ENCODE measurements at regions not wholly inside any gene's neighbourhood (a gene's known extent, or its start where the extent isn't known, plus 50 kb on each side); places are given as distances from the start of the nearest gene placed in this dataset.

- intact Hi-C loops (cut with micrococcal nuclease): no loop called here
- Histone ChIP-seq H3K4me1 (ENCODE audit: control insufficient read depth, insufficient read depth, low read length) (no peaks in the 10 kb centered on the region), H3K27me3 (ENCODE audit: control insufficient read depth, insufficient read depth, low read length) (no peaks in the 10 kb centered on the region), H3K4me3 (ENCODE audit: low read length) (no peak overlapping the region), H3K27ac (ENCODE audit: low read length) (no peak overlapping the region), H3K9me3 (ENCODE audit: control insufficient read depth, insufficient read depth, low read length) (no peaks in the 10 kb centered on the region), H3K36me3 (ENCODE audit: control insufficient read depth, insufficient read depth, low read length) (no peaks in the 10 kb centered on the region)
- no peak overlapping the region for H3K27ac Mint-ChIP-seq
- WGBS (ENCODE audit: insufficient coverage): 87% methylated on average over 20 of the region's 20 CpGs
- TF ChIP-seq, protein P1, sequence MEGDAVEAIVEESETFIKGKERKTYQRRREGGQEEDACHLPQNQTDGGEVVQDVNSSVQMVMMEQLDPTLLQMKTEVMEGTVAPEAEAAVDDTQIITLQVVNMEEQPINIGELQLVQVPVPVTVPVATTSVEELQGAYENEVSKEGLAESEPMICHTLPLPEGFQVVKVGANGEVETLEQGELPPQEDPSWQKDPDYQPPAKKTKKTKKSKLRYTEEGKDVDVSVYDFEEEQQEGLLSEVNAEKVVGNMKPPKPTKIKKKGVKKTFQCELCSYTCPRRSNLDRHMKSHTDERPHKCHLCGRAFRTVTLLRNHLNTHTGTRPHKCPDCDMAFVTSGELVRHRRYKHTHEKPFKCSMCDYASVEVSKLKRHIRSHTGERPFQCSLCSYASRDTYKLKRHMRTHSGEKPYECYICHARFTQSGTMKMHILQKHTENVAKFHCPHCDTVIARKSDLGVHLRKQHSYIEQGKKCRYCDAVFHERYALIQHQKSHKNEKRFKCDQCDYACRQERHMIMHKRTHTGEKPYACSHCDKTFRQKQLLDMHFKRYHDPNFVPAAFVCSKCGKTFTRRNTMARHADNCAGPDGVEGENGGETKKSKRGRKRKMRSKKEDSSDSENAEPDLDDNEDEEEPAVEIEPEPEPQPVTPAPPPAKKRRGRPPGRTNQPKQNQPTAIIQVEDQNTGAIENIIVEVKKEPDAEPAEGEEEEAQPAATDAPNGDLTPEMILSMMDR (IDR thresholded peaks at IDR 0.05): no peak
- no peaks in the 10 kb centered on the region for H3K4me1 Mint-ChIP-seq
- H3K27me3 Mint-ChIP-seq (ENCODE audit: low read depth in 2 of 2): peaks cover 0 to 3% of the 10 kb centered on the region in 2 donors
- H3K9me3 Mint-ChIP-seq: no peaks in the 10 kb centered on the region
- H3K4me3 Mint-ChIP-seq: no peak overlapping the region
- ATAC-seq (no peak), DNase-seq (no peak)
- no peaks in the 10 kb centered on the region for H3K36me3 Mint-ChIP-seq
These were observed 1524.9 kb downstream of the BRD1 start for GRCh38 chr22:48302657-48303368.

- DNase-seq (no peak), ATAC-seq (no peak)
- Mint-ChIP-seq H3K4me3 (no peak overlapping the region), H3K27me3 (ENCODE audit: low read depth in 2 of 2) (peaks cover 0 to 3% of the 10 kb centered on the region in 2 donors), H3K27ac (no peak overlapping the region), H3K9me3 (no peaks in the 10 kb centered on the region), H3K36me3 (no peaks in the 10 kb centered on the region), H3K4me1 (no peaks in the 10 kb centered on the region)
- intact Hi-C loops (cut with micrococcal nuclease): no loop called here
- Histone ChIP-seq H3K4me1 (ENCODE audit: control insufficient read depth, insufficient read depth, low read length) (no peaks in the 10 kb centered on the region), H3K9me3 (ENCODE audit: control insufficient read depth, insufficient read depth, low read length) (no peaks in the 10 kb centered on the region), H3K27ac (ENCODE audit: low read length) (no peak overlapping the region), H3K36me3 (ENCODE audit: control insufficient read depth, insufficient read depth, low read length) (no peaks in the 10 kb centered on the region), H3K27me3 (ENCODE audit: control insufficient read depth, insufficient read depth, low read length) (no peaks in the 10 kb centered on the region), H3K4me3 (ENCODE audit: low read length) (no peak overlapping the region)
- WGBS (ENCODE audit: insufficient coverage): 89% methylated on average over 8 of the region's 8 CpGs
- TF ChIP-seq, protein P1 (IDR thresholded peaks at IDR 0.05): no peak
These were observed 1525.8 kb downstream of the BRD1 start for GRCh38 chr22:48301908-48302307.

GRCh38 chr22:48301421-48301820, 1526.3 kb downstream of the BRD1 start:
- no peaks in the 10 kb centered on the region for H3K9me3 ChIP-seq (ENCODE audit: control insufficient read depth, insufficient read depth, low read length)
- Mint-ChIP-seq H3K27ac (no peak overlapping the region), H3K36me3 (no peaks in the 10 kb centered on the region), H3K4me1 (no peaks in the 10 kb centered on the region), H3K9me3 (no peaks in the 10 kb centered on the region), H3K4me3 (no peak overlapping the region), H3K27me3 (ENCODE audit: low read depth in 2 of 2) (peaks cover 0 to 3% of the 10 kb centered on the region in 2 donors)
- H3K27ac ChIP-seq (ENCODE audit: low read length): no peak overlapping the region
- H3K27me3 ChIP-seq (ENCODE audit: control insufficient read depth, insufficient read depth, low read length): no peaks in the 10 kb centered on the region
- TF ChIP-seq, protein P1 (IDR thresholded peaks at IDR 0.05): no peak
- WGBS (ENCODE audit: insufficient coverage): 79% methylated on average over 11 of the region's 11 CpGs
- intact Hi-C loops (cut with micrococcal nuclease): no loop called here
- no peaks in the 10 kb centered on the region for H3K4me1 ChIP-seq (ENCODE audit: control insufficient read depth, insufficient read depth, low read length)
- H3K36me3 ChIP-seq (ENCODE audit: control insufficient read depth, insufficient read depth, low read length): no peaks in the 10 kb centered on the region
- no peak for ATAC-seq
- DNase-seq: no peak
- no peak overlapping the region for H3K4me3 ChIP-seq (ENCODE audit: low read length)

GRCh38 chr22:48300877-48301276, 1526.8 kb downstream of the BRD1 start:
- TF ChIP-seq, protein P1 (IDR thresholded peaks at IDR 0.05): no peak
- ATAC-seq (no peak), DNase-seq (no peak)
- intact Hi-C loops (cut with micrococcal nuclease): no loop called here
- no peak overlapping the region for H3K27ac ChIP-seq (ENCODE audit: low read length)
- no peak overlapping the region for H3K27ac Mint-ChIP-seq
- H3K4me3 Mint-ChIP-seq: no peak overlapping the region
- H3K27me3 ChIP-seq (ENCODE audit: control insufficient read depth, insufficient read depth, low read length): no peaks in the 10 kb centered on the region
- H3K4me1 Mint-ChIP-seq: no peaks in the 10 kb centered on the region
- no peaks in the 10 kb centered on the region for H3K36me3 Mint-ChIP-seq
- WGBS (ENCODE audit: insufficient coverage): 94% methylated on average over 11 of the region's 11 CpGs
- H3K9me3 Mint-ChIP-seq: no peaks in the 10 kb centered on the region
- peaks cover 0 to 3% of the 10 kb centered on the region in 2 donors for H3K27me3 Mint-ChIP-seq (ENCODE audit: low read depth in 2 of 2)
- H3K4me3 ChIP-seq (ENCODE audit: low read length): no peak overlapping the region
- no peaks in the 10 kb centered on the region for H3K9me3 ChIP-seq (ENCODE audit: control insufficient read depth, insufficient read depth, low read length)
- no peaks in the 10 kb centered on the region for H3K36me3 ChIP-seq (ENCODE audit: control insufficient read depth, insufficient read depth, low read length)
- H3K4me1 ChIP-seq (ENCODE audit: control insufficient read depth, insufficient read depth, low read length): no peaks in the 10 kb centered on the region
